Breast epithelium (tissue), 4 donors: ENCODE measurements at regions not wholly inside any gene's neighbourhood (a gene's known extent, or its start where the extent isn't known, plus 50 kb on each side); places are given as distances from the start of the nearest gene placed in this dataset.

Experiments
- DNase-seq, 2 donors: peaks; one replicate each; pipeline ENCODE4 v3.0.0-alpha.2; 2019; ENCODE audit warnings: low spot score in 2 of 2
- H3K27ac ChIP-seq, 2 donors: fragments of 200-600 bp; sonication (generic) in 1 of 2; one replicate each; pipeline ENCODE4 v1.5.1; 2016 to 2019; ENCODE audit warnings: mild to moderate bottlenecking in 1 of 2
- H3K27me3 ChIP-seq, 2 donors: fragments of 200-600 bp; sonication (generic) in 1 of 2; one replicate each; pipeline versions ENCODE4 v1.5.1 to v1.6.0; 2017 to 2019; ENCODE audit warnings: control low read depth in 1 of 2, mild to moderate bottlenecking in 1 of 2
- H3K36me3 ChIP-seq: fragments of 200-600 bp; one replicate; pipeline ENCODE4 v1.5.1; 2019
- H3K4me1 ChIP-seq, 2 donors: fragments of 200-600 bp; sonication (generic); one replicate each; pipeline ENCODE4 v1.5.1; 2016 to 2019; ENCODE audit warnings: control low read depth in 1 of 2
- H3K4me3 ChIP-seq, 3 donors: fragments of 200-600 bp; sonication (generic); 1 replicate in 2 of 3; 2 replicates in 1 of 3; pipeline ENCODE4 v1.5.1; 2016 to 2019; ENCODE audit warnings: mild to moderate bottlenecking in 3 of 3, moderate library complexity in 2 of 3
- H3K9me3 ChIP-seq, 2 donors: fragments of 200-600 bp; sonication (generic) in 1 of 2; one replicate each; pipeline ENCODE4 v1.5.1; 2016 to 2019; ENCODE audit warnings: control low read depth in 1 of 2
- CTCF ChIP-seq, 3 donors: fragments of 450-650 bp; IDR thresholded peaks; one replicate each; pipeline ENCODE4 v1.5.1; 2016 to 2017; ENCODE audit warnings: antibody characterized with exemption in 3 of 3, mild to moderate bottlenecking in 3 of 3, moderate library complexity in 3 of 3
- POLR2A ChIP-seq: fragments of 450-650 bp; IDR thresholded peaks from one replicate; pipeline ENCODE4 v1.6.1; 2016; ENCODE audit warnings: antibody characterized with exemption, mild to moderate bottlenecking, moderate library complexity
- POLR2AphosphoS5 ChIP-seq, 3 donors: sonication (generic); formaldehyde crosslinking; IDR thresholded peaks; one replicate each; pipeline ENCODE4 v1.6.1; 2017; ENCODE audit warnings: antibody characterized with exemption in 3 of 3
- intact Hi-C: fragments of 100-400 bp; cut with DNase I; formaldehyde crosslinking; loops from one replicate; pipeline ENCODE4 v1.15.1; 2023; ENCODE audit warnings: low total_unique reads

GRCh38 chrX:5100004-5100403 lies 1128.7 kb downstream of the NLGN4X start:
- Histone ChIP-seq H3K27me3 (no peaks in the 10 kb centered on the region), H3K27ac (no peak overlapping the region), H3K9me3 (no peaks in the 10 kb centered on the region), H3K4me1 (no peaks in the 10 kb centered on the region), H3K36me3 (no peaks in the 10 kb centered on the region), H3K4me3 (no peak overlapping the region)
- TF ChIP-seq POLR2AphosphoS5 (IDR thresholded peaks at IDR 0.05) (no peak), POLR2A (no peak), CTCF (IDR thresholded peaks at IDR 0.05) (no peak)
- DNase-seq: no peak
- intact Hi-C loops: no loop called here

GRCh38 chrX:5086388-5086787 lies 1142.3 kb downstream of the NLGN4X start:
- H3K27me3 ChIP-seq: no peaks in the 10 kb centered on the region
- no peak overlapping the region for H3K4me3 ChIP-seq
- no peaks in the 10 kb centered on the region for H3K4me1 ChIP-seq
- TF ChIP-seq POLR2A (no peak), CTCF (IDR thresholded peaks at IDR 0.05) (no peak), POLR2AphosphoS5 (IDR thresholded peaks at IDR 0.05) (no peak)
- H3K36me3 ChIP-seq: no peaks in the 10 kb centered on the region
- H3K9me3 ChIP-seq: no peaks in the 10 kb centered on the region
- H3K27ac ChIP-seq: no peak overlapping the region
- DNase-seq: no peak
- intact Hi-C loops: no loop called here

- no peaks in the 10 kb centered on the region for H3K9me3 ChIP-seq
- TF ChIP-seq CTCF (IDR thresholded peaks at IDR 0.05) (no peak), POLR2A (no peak), POLR2AphosphoS5 (IDR thresholded peaks at IDR 0.05) (no peak)
- H3K27me3 ChIP-seq: no peaks in the 10 kb centered on the region
- H3K4me1 ChIP-seq: no peaks in the 10 kb centered on the region
- H3K36me3 ChIP-seq: no peaks in the 10 kb centered on the region
- no peak for DNase-seq
- no peak overlapping the region for H3K4me3 ChIP-seq
- no peak overlapping the region for H3K27ac ChIP-seq
- intact Hi-C loops: no loop called here
Measured at GRCh38 chrX:5084279-5084678, 1144.4 kb downstream of the NLGN4X start.

- Histone ChIP-seq H3K27me3 (no peaks in the 10 kb centered on the region), H3K27ac (no peak overlapping the region), H3K36me3 (no peaks in the 10 kb centered on the region), H3K9me3 (no peaks in the 10 kb centered on the region), H3K4me3 (no peak overlapping the region), H3K4me1 (no peaks in the 10 kb centered on the region)
- intact Hi-C loops: no loop called here
- no peak for DNase-seq
- TF ChIP-seq POLR2A (no peak), POLR2AphosphoS5 (IDR thresholded peaks at IDR 0.05) (no peak), CTCF (IDR thresholded peaks at IDR 0.05) (no peak)
Measured at GRCh38 chrX:5082705-5083104, 1146.0 kb downstream of the NLGN4X start.

- Histone ChIP-seq H3K9me3 (no peaks in the 10 kb centered on the region), H3K36me3 (no peaks in the 10 kb centered on the region), H3K27ac (no peak overlapping the region), H3K4me1 (no peaks in the 10 kb centered on the region), H3K27me3 (no peaks in the 10 kb centered on the region), H3K4me3 (no peak overlapping the region)
- no peak for DNase-seq
- no peak for TF ChIP-seq POLR2AphosphoS5 (IDR thresholded peaks at IDR 0.05)
- TF ChIP-seq CTCF (IDR thresholded peaks at IDR 0.05): no peak
- no peak for TF ChIP-seq POLR2A
- intact Hi-C loops: no loop called here
Measured at GRCh38 chrX:5080791-5081190, 1147.9 kb downstream of the NLGN4X start.
